GM12892 (cell line): ENCODE measurements at regions not wholly inside any gene's neighbourhood (a gene's known extent, or its start where the extent isn't known, plus 50 kb on each side); places are given as distances from the start of the nearest gene placed in this dataset.

ENCODE experiments used
- POLR2A ChIP-seq: IDR thresholded peaks from 2 replicates; pipeline ENCODE4 v1.6.1; 2011; ENCODE audit warnings: low read depth, low read length, control low read depth
- POLR2AphosphoS5 ChIP-seq: IDR thresholded peaks from 2 replicates; pipeline ENCODE4 v1.6.1; 2011; ENCODE audit warnings: low read depth, low read length, control low read depth
- TAF1 ChIP-seq: IDR thresholded peaks from 2 replicates; pipeline ENCODE4 v1.6.1; 2011; ENCODE audit warnings: low read depth, mild to moderate bottlenecking, control low read depth, low read length, borderline replicate concordance

GRCh38 chr10:57776688-57777432 lies 490.8 kb downstream of the IPMK start:
- TF ChIP-seq POLR2A (no peak), POLR2AphosphoS5 (no peak), TAF1 (no peak)
